H1 (cell line): ENCODE measurements at regions not wholly inside any gene's neighbourhood (a gene's known extent, or its start where the extent isn't known, plus 50 kb on each side); places are given as distances from the start of the nearest gene placed in this dataset.

Source experiments
- TBP ChIP-seq: IDR thresholded peaks from 2 replicates; pipeline ENCODE4 v1.6.1; 2011; ENCODE audit warnings: low read depth, low read length, improper control_type of control experiment
- ZNF274 ChIP-seq: IDR thresholded peaks from 2 replicates; pipeline ENCODE4 v1.7.0; 2012; ENCODE audit warnings: low read length, borderline replicate concordance; ENCODE audit errors: extremely low read depth
- TF ChIP-seq, protein P1 (sequence below): IDR thresholded peaks from 2 replicates; pipeline ENCODE4 v1.6.1; 2012; ENCODE audit warnings: low read length, inconsistent platforms

DNA sequence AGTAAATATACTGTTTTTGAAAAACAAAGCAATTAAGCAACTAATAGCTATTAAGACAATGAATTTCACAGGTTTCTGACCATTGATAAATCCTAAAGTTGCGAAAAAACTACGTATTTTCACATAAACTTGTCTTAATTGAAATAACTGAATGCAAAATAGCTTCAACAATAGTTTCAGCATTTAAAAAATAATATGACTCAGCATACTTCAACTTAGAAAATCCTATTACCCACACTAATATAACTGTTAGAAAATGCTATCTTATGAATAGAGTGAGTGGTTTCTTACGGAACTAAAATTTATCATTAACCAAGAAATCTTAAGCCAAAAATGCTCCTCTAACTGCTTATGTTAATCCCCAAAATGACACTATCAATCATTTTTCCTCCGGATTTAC, 183.9 kb downstream of the AVL9 start (continued):
- no peak for TF ChIP-seq ZNF274
- no peak for TF ChIP-seq TBP
- TF ChIP-seq, protein P1, sequence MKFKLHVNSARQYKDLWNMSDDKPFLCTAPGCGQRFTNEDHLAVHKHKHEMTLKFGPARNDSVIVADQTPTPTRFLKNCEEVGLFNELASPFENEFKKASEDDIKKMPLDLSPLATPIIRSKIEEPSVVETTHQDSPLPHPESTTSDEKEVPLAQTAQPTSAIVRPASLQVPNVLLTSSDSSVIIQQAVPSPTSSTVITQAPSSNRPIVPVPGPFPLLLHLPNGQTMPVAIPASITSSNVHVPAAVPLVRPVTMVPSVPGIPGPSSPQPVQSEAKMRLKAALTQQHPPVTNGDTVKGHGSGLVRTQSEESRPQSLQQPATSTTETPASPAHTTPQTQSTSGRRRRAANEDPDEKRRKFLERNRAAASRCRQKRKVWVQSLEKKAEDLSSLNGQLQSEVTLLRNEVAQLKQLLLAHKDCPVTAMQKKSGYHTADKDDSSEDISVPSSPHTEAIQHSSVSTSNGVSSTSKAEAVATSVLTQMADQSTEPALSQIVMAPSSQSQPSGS = no peak
